ENCODE measurements at regions not wholly inside any gene's neighbourhood (a gene's known extent, or its start where the extent isn't known, plus 50 kb on each side); places are given as distances from the start of the nearest gene placed in this dataset.

DNA sequence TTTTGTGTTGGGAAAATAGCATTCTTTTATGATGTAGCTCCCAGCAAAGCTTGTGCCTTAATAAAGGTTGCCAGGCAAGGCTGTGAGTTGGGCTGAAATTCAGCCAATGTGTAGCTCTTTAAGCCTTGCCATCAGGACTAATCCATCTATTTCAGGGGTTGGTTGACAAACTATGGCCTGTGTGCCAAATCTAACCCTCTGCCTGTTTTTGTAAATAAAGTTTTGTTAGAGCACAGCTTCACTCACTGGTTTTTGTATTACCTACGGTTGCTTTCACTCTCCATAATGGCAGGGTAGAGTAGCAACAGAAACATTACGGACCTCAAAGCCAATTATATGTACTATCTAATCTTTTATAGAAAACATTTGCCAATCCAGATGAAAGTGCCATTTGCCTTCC is 638.1 kb upstream of the POT1 start:
- H3K36me3 ChIP-seq (ENCODE audit: insufficient read depth): no peaks in the 10 kb centered on the region
- no peak overlapping the region for H3K4me3 ChIP-seq
- H3K4me1 ChIP-seq (ENCODE audit: insufficient read depth): no peaks in the 10 kb centered on the region
- H3K27ac ChIP-seq (ENCODE audit: low read depth): no peak overlapping the region
- H3K27ac Mint-ChIP-seq: no peak overlapping the region
- H3K9me3 Mint-ChIP-seq: no peaks in the 10 kb centered on the region
- H3K27me3 Mint-ChIP-seq (ENCODE audit: insufficient read depth, low read depth, poor library complexity): no peaks in the 10 kb centered on the region
- ATAC-seq (no peak), DNase-seq (ENCODE audit: low spot score) (no peak)
- no peak overlapping the region for H3K4me3 Mint-ChIP-seq
- H3K79me2 ChIP-seq (replicated peaks; ENCODE audit: insufficient read depth): no peaks in the 10 kb centered on the region
- no peaks in the 10 kb centered on the region for H3K36me3 Mint-ChIP-seq (ENCODE audit: low read depth)
- no peak overlapping the region for H3K4me2 ChIP-seq
- H3K4me1 Mint-ChIP-seq: no peaks in the 10 kb centered on the region; the same call in 1 of the 3 replicates
- H3K27me3 ChIP-seq (ENCODE audit: insufficient read depth): no peaks in the 10 kb centered on the region
- no peaks in the 10 kb centered on the region for H3K9me2 ChIP-seq (ENCODE audit: insufficient read depth)
- H4K20me1 ChIP-seq (replicated peaks; ENCODE audit: insufficient read depth): no peaks in the 10 kb centered on the region
- H3F3A ChIP-seq (replicated peaks; ENCODE audit: low read depth): no peaks in the 10 kb centered on the region
- H2AFZ ChIP-seq: no peak overlapping the region
- TF ChIP-seq REST (IDR thresholded peaks at IDR 0.05; ENCODE audit: unreplicated experiment) (no peak), EZH2 (IDR thresholded peaks at IDR 0.05; ENCODE audit: low read depth, unreplicated experiment) (no peak), EZH2phosphoT487 (IDR thresholded peaks at IDR 0.05; ENCODE audit: unreplicated experiment) (no peak), POLR2AphosphoS5 (IDR thresholded peaks at IDR 0.05; ENCODE audit: low read depth) (no peak), NANOG (IDR thresholded peaks at IDR 0.05; ENCODE audit: borderline replicate concordance) (no peak)
- TF ChIP-seq, protein P1, sequence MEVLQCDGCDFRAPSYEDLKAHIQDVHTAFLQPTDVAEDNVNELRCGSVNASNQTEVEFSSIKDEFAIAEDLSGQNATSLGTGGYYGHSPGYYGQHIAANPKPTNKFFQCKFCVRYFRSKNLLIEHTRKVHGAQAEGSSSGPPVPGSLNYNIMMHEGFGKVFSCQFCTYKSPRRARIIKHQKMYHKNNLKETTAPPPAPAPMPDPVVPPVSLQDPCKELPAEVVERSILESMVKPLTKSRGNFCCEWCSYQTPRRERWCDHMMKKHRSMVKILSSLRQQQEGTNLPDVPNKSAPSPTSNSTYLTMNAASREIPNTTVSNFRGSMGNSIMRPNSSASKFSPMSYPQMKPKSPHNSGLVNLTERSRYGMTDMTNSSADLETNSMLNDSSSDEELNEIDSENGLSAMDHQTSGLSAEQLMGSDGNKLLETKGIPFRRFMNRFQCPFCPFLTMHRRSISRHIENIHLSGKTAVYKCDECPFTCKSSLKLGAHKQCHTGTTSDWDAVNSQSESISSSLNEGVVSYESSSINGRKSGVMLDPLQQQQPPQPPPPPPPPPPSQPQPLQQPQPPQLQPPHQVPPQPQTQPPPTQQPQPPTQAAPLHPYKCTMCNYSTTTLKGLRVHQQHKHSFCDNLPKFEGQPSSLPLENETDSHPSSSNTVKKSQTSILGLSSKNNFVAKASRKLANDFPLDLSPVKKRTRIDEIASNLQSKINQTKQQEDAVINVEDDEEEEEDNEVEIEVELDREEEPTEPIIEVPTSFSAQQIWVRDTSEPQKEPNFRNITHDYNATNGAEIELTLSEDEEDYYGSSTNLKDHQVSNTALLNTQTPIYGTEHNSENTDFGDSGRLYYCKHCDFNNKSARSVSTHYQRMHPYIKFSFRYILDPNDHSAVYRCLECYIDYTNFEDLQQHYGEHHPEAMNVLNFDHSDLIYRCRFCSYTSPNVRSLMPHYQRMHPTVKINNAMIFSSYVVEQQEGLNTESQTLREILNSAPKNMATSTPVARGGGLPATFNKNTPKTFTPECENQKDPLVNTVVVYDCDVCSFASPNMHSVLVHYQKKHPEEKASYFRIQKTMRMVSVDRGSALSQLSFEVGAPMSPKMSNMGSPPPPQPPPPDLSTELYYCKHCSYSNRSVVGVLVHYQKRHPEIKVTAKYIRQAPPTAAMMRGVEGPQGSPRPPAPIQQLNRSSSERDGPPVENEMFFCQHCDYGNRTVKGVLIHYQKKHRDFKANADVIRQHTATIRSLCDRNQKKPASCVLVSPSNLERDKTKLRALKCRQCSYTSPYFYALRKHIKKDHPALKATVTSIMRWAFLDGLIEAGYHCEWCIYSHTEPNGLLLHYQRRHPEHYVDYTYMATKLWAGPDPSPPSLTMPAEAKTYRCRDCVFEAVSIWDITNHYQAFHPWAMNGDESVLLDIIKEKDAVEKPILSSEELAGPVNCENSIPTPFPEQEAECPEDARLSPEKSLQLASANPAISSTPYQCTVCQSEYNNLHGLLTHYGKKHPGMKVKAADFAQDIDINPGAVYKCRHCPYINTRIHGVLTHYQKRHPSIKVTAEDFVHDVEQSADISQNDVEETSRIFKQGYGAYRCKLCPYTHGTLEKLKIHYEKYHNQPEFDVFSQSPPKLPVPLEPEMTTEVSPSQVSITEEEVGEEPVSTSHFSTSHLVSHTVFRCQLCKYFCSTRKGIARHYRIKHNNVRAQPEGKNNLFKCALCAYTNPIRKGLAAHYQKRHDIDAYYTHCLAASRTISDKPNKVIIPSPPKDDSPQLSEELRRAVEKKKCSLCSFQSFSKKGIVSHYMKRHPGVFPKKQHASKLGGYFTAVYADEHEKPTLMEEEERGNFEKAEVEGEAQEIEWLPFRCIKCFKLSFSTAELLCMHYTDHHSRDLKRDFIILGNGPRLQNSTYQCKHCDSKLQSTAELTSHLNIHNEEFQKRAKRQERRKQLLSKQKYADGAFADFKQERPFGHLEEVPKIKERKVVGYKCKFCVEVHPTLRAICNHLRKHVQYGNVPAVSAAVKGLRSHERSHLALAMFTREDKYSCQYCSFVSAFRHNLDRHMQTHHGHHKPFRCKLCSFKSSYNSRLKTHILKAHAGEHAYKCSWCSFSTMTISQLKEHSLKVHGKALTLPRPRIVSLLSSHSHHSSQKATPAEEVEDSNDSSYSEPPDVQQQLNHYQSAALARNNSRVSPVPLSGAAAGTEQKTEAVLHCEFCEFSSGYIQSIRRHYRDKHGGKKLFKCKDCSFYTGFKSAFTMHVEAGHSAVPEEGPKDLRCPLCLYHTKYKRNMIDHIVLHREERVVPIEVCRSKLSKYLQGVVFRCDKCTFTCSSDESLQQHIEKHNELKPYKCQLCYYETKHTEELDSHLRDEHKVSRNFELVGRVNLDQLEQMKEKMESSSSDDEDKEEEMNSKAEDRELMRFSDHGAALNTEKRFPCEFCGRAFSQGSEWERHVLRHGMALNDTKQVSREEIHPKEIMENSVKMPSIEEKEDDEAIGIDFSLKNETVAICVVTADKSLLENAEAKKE (CRISPR knock-in tag; IDR thresholded peaks at IDR 0.05): no peak

Measured in GM23338 (cell line).